ENCODE measurements at regions not wholly inside any gene's neighbourhood (a gene's known extent, or its start where the extent isn't known, plus 50 kb on each side); places are given as distances from the start of the nearest gene placed in this dataset.

DNA sequence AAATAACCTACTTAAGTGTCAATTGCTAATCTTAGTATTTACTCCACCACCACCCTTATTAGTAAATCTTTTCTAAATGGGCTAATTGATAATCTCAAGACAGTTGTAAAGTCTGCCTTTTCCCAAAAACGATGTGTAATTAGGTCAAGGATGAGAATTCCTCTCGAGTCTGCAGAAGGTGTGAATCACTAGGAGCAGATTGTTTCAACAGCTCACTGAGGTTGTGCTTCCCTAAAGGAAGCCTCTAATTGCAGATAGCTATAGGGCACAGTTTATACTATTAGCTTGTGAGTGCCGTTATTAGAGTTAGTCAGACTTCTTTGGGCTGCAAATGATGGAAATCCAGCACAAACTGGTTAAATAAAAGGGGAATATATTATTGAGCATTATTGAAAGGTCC is 84.9 kb downstream of the C11orf91 start (continued):
- TF ChIP-seq AEBP2 (tag by site-specific recombination; IDR thresholded peaks at IDR 0.05; ENCODE audit: borderline replicate concordance), result no peak

- Histone ChIP-seq H3K9me3 (ENCODE audit: control insufficient read depth, insufficient read depth, low read depth, low read length) (no peaks in the 10 kb centered on the region), H3K36me3 (ENCODE audit: control insufficient read depth in 2 of 2, insufficient read depth in 1 of 2, low read length in 2 of 2) (no peaks in the 10 kb centered on the region), H3K27ac (ENCODE audit: extremely low read depth, low read depth, low read length) (no peak overlapping the region), H3K4me3 (ENCODE audit: low read depth, low read length) (no peak overlapping the region), H3K4me1 (ENCODE audit: control insufficient read depth, insufficient read depth, low read length) (no peaks in the 10 kb centered on the region)
- no peak for TF ChIP-seq ZNF24 (tag by site-specific recombination; IDR thresholded peaks at IDR 0.05)
- no peak for TF ChIP-seq ZNF610 (tag by site-specific recombination; IDR thresholded peaks at IDR 0.05; ENCODE audit: borderline replicate concordance)
- no peak for TF ChIP-seq ZNF146 (tag by site-specific recombination; IDR thresholded peaks at IDR 0.05)
- TF ChIP-seq, protein P1, sequence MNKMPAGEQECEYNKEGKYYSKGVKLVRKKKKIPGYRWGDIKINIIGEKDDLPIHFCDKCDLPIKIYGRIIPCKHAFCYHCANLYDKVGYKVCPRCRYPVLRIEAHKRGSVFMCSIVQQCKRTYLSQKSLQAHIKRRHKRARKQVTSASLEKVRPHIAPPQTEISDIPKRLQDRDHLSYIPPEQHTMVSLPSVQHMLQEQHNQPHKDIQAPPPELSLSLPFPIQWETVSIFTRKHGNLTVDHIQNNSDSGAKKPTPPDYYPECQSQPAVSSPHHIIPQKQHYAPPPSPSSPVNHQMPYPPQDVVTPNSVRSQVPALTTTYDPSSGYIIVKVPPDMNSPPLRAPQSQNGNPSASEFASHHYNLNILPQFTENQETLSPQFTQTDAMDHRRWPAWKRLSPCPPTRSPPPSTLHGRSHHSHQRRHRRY (tag by site-specific recombination; IDR thresholded peaks at IDR 0.05), result no peak
- no peak for TF ChIP-seq SCRT2 (tag by site-specific recombination; IDR thresholded peaks at IDR 0.05)
- POLR2A ChIA-PET, result no interaction called here
- CTCF ChIA-PET, result interaction anchor here (0.7 kb wide), 1 partner anchor 10 kb away, joined by 4 read pairs; no protein-coding TSS in a partner anchor
Measured at GRCh38 chr11:33613404-33613803, 87.2 kb downstream of the C11orf91 start.

DNA sequence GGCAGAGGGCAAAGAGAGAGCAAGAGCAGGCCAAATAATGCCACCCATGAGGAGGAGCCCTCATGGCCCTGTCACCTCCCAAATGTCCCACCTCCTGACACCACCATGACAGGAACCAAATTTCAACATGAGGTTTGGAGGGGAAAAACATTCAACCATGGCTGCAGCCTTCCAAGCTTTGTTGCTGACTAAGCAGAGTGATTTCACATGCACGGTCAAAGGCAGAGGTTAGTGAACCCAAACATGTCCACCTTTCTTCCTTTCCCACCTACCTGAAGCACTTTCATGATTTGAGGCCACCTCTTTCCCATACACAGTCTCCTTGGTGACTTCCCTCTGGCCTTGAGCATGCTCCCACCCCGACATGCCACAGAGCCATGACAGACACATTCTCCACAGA is 89.7 kb downstream of the C11orf91 start:
- CTCF ChIA-PET, result no interaction called here
- TF ChIP-seq REST (tag by site-specific recombination; IDR thresholded peaks at IDR 0.05) (no peak), ZNF350 (tag by site-specific recombination; IDR thresholded peaks at IDR 0.05) (no peak), ZNF423 (tag by site-specific recombination; IDR thresholded peaks at IDR 0.05) (no peak), ZNF280D (tag by site-specific recombination; IDR thresholded peaks at IDR 0.05) (no peak), ZNF529 (tag by site-specific recombination; IDR thresholded peaks at IDR 0.05; ENCODE audit: insufficient replicate concordance) (no peak), PRDM1 (tag by site-specific recombination; IDR thresholded peaks at IDR 0.05) (no peak), ZNF623 (tag by site-specific recombination; IDR thresholded peaks at IDR 0.05) (no peak), TSHZ1 (tag by site-specific recombination; IDR thresholded peaks at IDR 0.05; ENCODE audit: borderline replicate concordance) (no peak), ZNF658 (tag by site-specific recombination; IDR thresholded peaks at IDR 0.05) (no peak), ZNF791 (tag by site-specific recombination; IDR thresholded peaks at IDR 0.05) (no peak), KLF8 (tag by site-specific recombination; IDR thresholded peaks at IDR 0.05) (no peak), ZNF133 (tag by site-specific recombination; IDR thresholded peaks at IDR 0.05) (no peak), ZNF585B (tag by site-specific recombination; IDR thresholded peaks at IDR 0.05) (no peak), PBX3 (CRISPR knock-in tag; IDR thresholded peaks at IDR 0.05) (no peak)

More for the DNA sequence above, 89.7 kb downstream of the C11orf91 start:
- POLR2A ChIA-PET, result no interaction called here
- Histone ChIP-seq H3K27ac (ENCODE audit: extremely low read depth, low read depth, low read length) (no peak overlapping the region), H3K4me1 (ENCODE audit: control insufficient read depth, insufficient read depth, low read length) (no peaks in the 10 kb centered on the region), H3K4me3 (ENCODE audit: low read depth, low read length) (no peak overlapping the region), H3K9me3 (ENCODE audit: control insufficient read depth, insufficient read depth, low read depth, low read length) (no peaks in the 10 kb centered on the region), H3K36me3 (ENCODE audit: control insufficient read depth in 2 of 2, insufficient read depth in 1 of 2, low read length in 2 of 2) (no peaks in the 10 kb centered on the region)

All from HEK293 (cell line).